PC-9 (cell line): ENCODE measurements at regions not wholly inside any gene's neighbourhood (a gene's known extent, or its start where the extent isn't known, plus 50 kb on each side); places are given as distances from the start of the nearest gene placed in this dataset.

Experiments
- EZH2 ChIP-seq: fragments of 200-600 bp; sonication (generic); IDR thresholded peaks from 2 replicates; pipeline ENCODE4 v1.8.0; 2017; ENCODE audit warnings: antibody characterized with exemption, low read depth
- TF ChIP-seq, protein P1 (sequence below): fragments of 200-600 bp; sonication (generic); conservative IDR thresholded peaks from 2 replicates; pipeline ENCODE4 v1.6.1; 2017; ENCODE audit warnings: mixed run types, antibody characterized with exemption, mild to moderate bottlenecking, moderate library complexity

DNA sequence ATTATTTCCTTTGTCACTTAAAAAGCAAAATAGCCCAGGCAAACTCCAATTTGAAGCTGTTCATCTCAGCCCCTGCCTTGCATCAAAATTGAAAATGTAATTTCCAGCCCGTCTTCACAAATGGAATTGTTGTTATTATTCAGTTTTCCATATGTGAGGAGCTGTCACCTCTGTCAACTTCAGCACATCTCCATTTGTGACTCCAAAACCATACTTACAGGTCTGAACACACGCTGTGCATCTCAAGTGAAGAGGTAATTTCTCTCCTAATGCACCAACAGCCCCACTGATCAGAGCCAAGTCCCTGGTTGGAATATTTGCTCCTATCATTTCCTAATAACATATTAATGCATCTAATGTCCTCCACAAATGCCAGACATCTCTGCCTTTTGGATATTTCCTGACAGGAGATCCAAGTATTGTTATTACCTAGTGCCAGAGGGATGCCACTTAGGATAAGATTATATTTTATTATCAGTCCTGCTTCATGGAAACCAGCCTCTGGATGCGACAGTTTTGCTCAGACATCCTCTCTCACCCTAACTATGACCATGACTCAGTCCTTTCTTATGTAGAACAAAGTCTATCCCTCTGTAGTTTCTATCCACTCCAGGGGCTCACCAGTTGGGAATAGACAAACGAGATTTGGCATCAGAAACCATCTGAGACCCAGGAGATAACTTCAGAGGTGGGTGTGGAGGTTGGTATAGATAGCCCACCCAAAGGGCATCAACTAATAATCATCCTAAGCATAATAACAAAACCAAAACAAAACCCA lies 379.8 kb downstream of the VPS13C start:
- TF ChIP-seq, protein P1, sequence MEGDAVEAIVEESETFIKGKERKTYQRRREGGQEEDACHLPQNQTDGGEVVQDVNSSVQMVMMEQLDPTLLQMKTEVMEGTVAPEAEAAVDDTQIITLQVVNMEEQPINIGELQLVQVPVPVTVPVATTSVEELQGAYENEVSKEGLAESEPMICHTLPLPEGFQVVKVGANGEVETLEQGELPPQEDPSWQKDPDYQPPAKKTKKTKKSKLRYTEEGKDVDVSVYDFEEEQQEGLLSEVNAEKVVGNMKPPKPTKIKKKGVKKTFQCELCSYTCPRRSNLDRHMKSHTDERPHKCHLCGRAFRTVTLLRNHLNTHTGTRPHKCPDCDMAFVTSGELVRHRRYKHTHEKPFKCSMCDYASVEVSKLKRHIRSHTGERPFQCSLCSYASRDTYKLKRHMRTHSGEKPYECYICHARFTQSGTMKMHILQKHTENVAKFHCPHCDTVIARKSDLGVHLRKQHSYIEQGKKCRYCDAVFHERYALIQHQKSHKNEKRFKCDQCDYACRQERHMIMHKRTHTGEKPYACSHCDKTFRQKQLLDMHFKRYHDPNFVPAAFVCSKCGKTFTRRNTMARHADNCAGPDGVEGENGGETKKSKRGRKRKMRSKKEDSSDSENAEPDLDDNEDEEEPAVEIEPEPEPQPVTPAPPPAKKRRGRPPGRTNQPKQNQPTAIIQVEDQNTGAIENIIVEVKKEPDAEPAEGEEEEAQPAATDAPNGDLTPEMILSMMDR, result no peak
- TF ChIP-seq EZH2, result no peak
